ENCODE measurements at regions not wholly inside any gene's neighbourhood (a gene's known extent, or its start where the extent isn't known, plus 50 kb on each side); places are given as distances from the start of the nearest gene placed in this dataset.

- H3K9me3 Mint-ChIP-seq = peaks cover 6% of the 10 kb centered on the region
- POLR2A ChIA-PET = no interaction called here
- no peak overlapping the region for H3K4me3 Mint-ChIP-seq
- peaks cover 20% of the 10 kb centered on the region for H3K27me3 Mint-ChIP-seq (ENCODE audit: low read depth)
- no peak for ATAC-seq
- no peak overlapping the region for H3K27ac Mint-ChIP-seq
- H3K36me3 Mint-ChIP-seq = peaks cover 2% of the 10 kb centered on the region; the same call in 1 of the 2 replicates
- DNase-seq (ENCODE audit: low spot score) = no peak
- H3K4me1 Mint-ChIP-seq = peaks cover 33% of the 10 kb centered on the region
- TF ChIP-seq ZNF263 (CRISPR knock-in tag; IDR thresholded peaks at IDR 0.05; ENCODE audit: low read depth) (no peak), NFATC4 (CRISPR knock-in tag; IDR thresholded peaks at IDR 0.05) (no peak), PRRX2 (CRISPR knock-in tag; IDR thresholded peaks at IDR 0.05) (no peak), ATF3 (CRISPR knock-in tag; conservative IDR thresholded peaks at IDR 0.05) (no peak), GRHL2 (CRISPR knock-in tag; IDR thresholded peaks at IDR 0.05; ENCODE audit: insufficient replicate concordance, severe bottlenecking) (no peak), HMGA2 (CRISPR knock-in tag; IDR thresholded peaks at IDR 0.05) (no peak), GABPB1 (CRISPR knock-in tag; IDR thresholded peaks at IDR 0.05) (no peak), OVOL2 (CRISPR knock-in tag; IDR thresholded peaks at IDR 0.05; ENCODE audit: borderline replicate concordance) (no peak), NR3C1 (CRISPR knock-in tag; conservative IDR thresholded peaks at IDR 0.05; ENCODE audit: low read depth) (no peak), STAT6 (CRISPR knock-in tag; conservative IDR thresholded peaks at IDR 0.05; ENCODE audit: low read depth) (no peak), ZNF423 (CRISPR knock-in tag; IDR thresholded peaks at IDR 0.05) (no peak), FOXP1 (CRISPR knock-in tag; IDR thresholded peaks at IDR 0.05; ENCODE audit: borderline replicate concordance) (no peak), ESRRA (CRISPR knock-in tag; IDR thresholded peaks at IDR 0.05; ENCODE audit: borderline replicate concordance) (no peak), MAX (CRISPR knock-in tag; IDR thresholded peaks at IDR 0.05) (no peak), ZBTB21 (CRISPR knock-in tag; IDR thresholded peaks at IDR 0.05; ENCODE audit: borderline replicate concordance) (no peak), ZMAT4 (CRISPR knock-in tag; IDR thresholded peaks at IDR 0.05) (no peak), FOXK1 (CRISPR knock-in tag; IDR thresholded peaks at IDR 0.05) (no peak), MLX (CRISPR knock-in tag; IDR thresholded peaks at IDR 0.05) (no peak), E2F4 (CRISPR knock-in tag; IDR thresholded peaks at IDR 0.05; ENCODE audit: borderline replicate concordance, low read depth) (no peak), SMAD4 (CRISPR knock-in tag; IDR thresholded peaks at IDR 0.05) (no peak)
- CTCF ChIA-PET = no interaction called here
These were observed 88.6 kb upstream of the DHRSX start for GRCh38 chrX:2589186-2590020.

GRCh38 chrX:2588049-2588448 lies 87.3 kb upstream of the DHRSX start:
- H3K27me3 Mint-ChIP-seq (ENCODE audit: low read depth) = peaks cover 30% of the 10 kb centered on the region
- peaks cover 34% of the 10 kb centered on the region for H3K4me1 Mint-ChIP-seq
- ATAC-seq (no peak), DNase-seq (ENCODE audit: low spot score) (no peak)
- no peaks in the 10 kb centered on the region for H3K36me3 Mint-ChIP-seq
- ChIA-PET CTCF (no interaction called here), POLR2A (no interaction called here)
- H3K9me3 Mint-ChIP-seq = peaks cover 6% of the 10 kb centered on the region
- no peak overlapping the region for H3K27ac Mint-ChIP-seq
- no peak for TF ChIP-seq RORB (CRISPR knock-in tag; IDR thresholded peaks at IDR 0.05)
- TF ChIP-seq CDX4 (CRISPR knock-in tag; IDR thresholded peaks at IDR 0.05; ENCODE audit: borderline replicate concordance) = no peak
- no peak for TF ChIP-seq E2F5 (CRISPR knock-in tag; IDR thresholded peaks at IDR 0.05)
- no peak overlapping the region for H3K4me3 Mint-ChIP-seq

Measured in WTC11 (cell line).